ENCODE measurements at regions not wholly inside any gene's neighbourhood (a gene's known extent, or its start where the extent isn't known, plus 50 kb on each side); places are given as distances from the start of the nearest gene placed in this dataset.
"Not testable (repeated sequence)": the region's sequence is repeated elsewhere in the genome, so short reads cannot be mapped to it uniquely, and the experiment has no call there.

DNA sequence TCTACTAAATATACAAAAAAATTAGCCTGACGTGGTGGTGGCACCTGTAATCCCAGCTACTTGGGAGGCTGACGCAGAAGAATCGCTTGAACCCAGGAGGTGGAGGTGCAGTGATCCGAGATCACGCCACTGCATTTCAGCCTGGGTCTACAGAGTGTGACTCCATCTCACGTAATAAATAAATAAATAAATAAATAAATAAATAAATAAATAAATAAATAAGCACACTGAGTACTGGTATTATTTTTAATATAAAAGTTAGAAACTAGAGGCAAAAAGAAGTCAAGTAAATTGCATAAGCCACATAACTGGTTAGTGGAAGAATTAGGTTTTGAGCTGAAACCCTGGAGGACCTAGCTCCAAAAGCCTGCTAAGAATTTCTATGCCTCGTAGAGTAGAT is 1262.7 kb upstream of the PABPC4L start (continued):
- TF ChIP-seq ETS1 (IDR thresholded peaks at IDR 0.05): no peak
- no peak for TF ChIP-seq ZNF331 (CRISPR knock-in tag; IDR thresholded peaks at IDR 0.05; ENCODE audit: low read depth)
- TF ChIP-seq EZH2 (IDR thresholded peaks at IDR 0.05; ENCODE audit: low read depth, unreplicated experiment): no peak

DNA sequence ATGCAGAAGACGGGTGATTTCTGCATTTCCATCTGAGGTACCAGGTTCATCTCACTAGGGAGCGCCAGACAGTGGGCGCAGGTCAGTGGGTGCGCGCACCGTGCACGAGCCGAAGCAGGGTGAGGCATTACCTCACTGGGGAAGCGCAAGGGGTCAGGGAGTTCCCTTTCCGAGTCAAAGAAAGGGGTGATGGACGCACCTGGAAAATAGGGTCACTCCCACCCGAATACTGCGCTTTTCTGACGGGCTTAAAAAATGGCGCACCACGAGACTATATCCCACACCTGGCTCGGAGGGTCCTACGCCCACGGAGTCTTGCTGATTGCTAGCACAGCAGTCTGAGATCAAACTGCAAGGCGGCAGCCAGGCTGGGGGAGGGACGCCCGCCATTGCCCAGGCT is 1246.0 kb upstream of the PABPC4L start:
- not testable (repeated sequence) for H3K36me3 Mint-ChIP-seq (ENCODE audit: low read depth); H3K4me3 Mint-ChIP-seq

GRCh38 chr4:135434936-135435335 is 1233.3 kb upstream of the PABPC4L start:
- Histone ChIP-seq H4K20me1 (replicated peaks; ENCODE audit: insufficient read depth) (no peaks in the 10 kb centered on the region), H2AFZ (no peak overlapping the region), H3K36me3 (ENCODE audit: insufficient read depth) (no peaks in the 10 kb centered on the region), H3K79me2 (replicated peaks; ENCODE audit: insufficient read depth) (no peaks in the 10 kb centered on the region), H3K27me3 (ENCODE audit: insufficient read depth) (no peaks in the 10 kb centered on the region), H3F3A (replicated peaks; ENCODE audit: low read depth) (no peaks in the 10 kb centered on the region), H3K4me1 (ENCODE audit: insufficient read depth) (no peaks in the 10 kb centered on the region), H3K4me2 (no peak overlapping the region), H3K27ac (ENCODE audit: low read depth) (no peak overlapping the region), H3K4me3 (no peak overlapping the region), H3K9me2 (ENCODE audit: insufficient read depth) (no peaks in the 10 kb centered on the region; the same call in 1 of the 2 replicates)
- ATAC-seq: no peak
- DNase-seq (ENCODE audit: low spot score): no peak
- Mint-ChIP-seq H3K27ac (no peak overlapping the region), H3K36me3 (ENCODE audit: low read depth) (peaks cover 3% of the 10 kb centered on the region; the same call in 2 of the 3 replicates), H3K9me3 (peaks cover 11% of the 10 kb centered on the region; the same call in 2 of the 3 replicates), H3K4me3 (no peak overlapping the region), H3K27me3 (ENCODE audit: insufficient read depth, low read depth, poor library complexity) (no peaks in the 10 kb centered on the region), H3K4me1 (no peaks in the 10 kb centered on the region)
- TF ChIP-seq EZH2phosphoT487 (IDR thresholded peaks at IDR 0.05; ENCODE audit: unreplicated experiment) (no peak), JUNB (IDR thresholded peaks at IDR 0.05; ENCODE audit: unreplicated experiment) (no peak), ETS1 (IDR thresholded peaks at IDR 0.05) (no peak), POLR2AphosphoS5 (IDR thresholded peaks at IDR 0.05; ENCODE audit: low read depth) (no peak), NANOG (IDR thresholded peaks at IDR 0.05; ENCODE audit: borderline replicate concordance) (no peak), STAT1 (IDR thresholded peaks at IDR 0.05; ENCODE audit: unreplicated experiment) (no peak)
- TF ChIP-seq, protein P1, sequence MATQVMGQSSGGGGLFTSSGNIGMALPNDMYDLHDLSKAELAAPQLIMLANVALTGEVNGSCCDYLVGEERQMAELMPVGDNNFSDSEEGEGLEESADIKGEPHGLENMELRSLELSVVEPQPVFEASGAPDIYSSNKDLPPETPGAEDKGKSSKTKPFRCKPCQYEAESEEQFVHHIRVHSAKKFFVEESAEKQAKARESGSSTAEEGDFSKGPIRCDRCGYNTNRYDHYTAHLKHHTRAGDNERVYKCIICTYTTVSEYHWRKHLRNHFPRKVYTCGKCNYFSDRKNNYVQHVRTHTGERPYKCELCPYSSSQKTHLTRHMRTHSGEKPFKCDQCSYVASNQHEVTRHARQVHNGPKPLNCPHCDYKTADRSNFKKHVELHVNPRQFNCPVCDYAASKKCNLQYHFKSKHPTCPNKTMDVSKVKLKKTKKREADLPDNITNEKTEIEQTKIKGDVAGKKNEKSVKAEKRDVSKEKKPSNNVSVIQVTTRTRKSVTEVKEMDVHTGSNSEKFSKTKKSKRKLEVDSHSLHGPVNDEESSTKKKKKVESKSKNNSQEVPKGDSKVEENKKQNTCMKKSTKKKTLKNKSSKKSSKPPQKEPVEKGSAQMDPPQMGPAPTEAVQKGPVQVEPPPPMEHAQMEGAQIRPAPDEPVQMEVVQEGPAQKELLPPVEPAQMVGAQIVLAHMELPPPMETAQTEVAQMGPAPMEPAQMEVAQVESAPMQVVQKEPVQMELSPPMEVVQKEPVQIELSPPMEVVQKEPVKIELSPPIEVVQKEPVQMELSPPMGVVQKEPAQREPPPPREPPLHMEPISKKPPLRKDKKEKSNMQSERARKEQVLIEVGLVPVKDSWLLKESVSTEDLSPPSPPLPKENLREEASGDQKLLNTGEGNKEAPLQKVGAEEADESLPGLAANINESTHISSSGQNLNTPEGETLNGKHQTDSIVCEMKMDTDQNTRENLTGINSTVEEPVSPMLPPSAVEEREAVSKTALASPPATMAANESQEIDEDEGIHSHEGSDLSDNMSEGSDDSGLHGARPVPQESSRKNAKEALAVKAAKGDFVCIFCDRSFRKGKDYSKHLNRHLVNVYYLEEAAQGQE (IDR thresholded peaks at IDR 0.05; ENCODE audit: unreplicated experiment): no peak
- TF ChIP-seq, protein P2, sequence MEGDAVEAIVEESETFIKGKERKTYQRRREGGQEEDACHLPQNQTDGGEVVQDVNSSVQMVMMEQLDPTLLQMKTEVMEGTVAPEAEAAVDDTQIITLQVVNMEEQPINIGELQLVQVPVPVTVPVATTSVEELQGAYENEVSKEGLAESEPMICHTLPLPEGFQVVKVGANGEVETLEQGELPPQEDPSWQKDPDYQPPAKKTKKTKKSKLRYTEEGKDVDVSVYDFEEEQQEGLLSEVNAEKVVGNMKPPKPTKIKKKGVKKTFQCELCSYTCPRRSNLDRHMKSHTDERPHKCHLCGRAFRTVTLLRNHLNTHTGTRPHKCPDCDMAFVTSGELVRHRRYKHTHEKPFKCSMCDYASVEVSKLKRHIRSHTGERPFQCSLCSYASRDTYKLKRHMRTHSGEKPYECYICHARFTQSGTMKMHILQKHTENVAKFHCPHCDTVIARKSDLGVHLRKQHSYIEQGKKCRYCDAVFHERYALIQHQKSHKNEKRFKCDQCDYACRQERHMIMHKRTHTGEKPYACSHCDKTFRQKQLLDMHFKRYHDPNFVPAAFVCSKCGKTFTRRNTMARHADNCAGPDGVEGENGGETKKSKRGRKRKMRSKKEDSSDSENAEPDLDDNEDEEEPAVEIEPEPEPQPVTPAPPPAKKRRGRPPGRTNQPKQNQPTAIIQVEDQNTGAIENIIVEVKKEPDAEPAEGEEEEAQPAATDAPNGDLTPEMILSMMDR (conservative IDR thresholded peaks at IDR 0.05; ENCODE audit: low read depth in 2 of 2): no peak

More for the DNA sequence above, 1246.0 kb upstream of the PABPC4L start:
- not testable (repeated sequence) for H3K9me2 ChIP-seq (ENCODE audit: insufficient read depth); H4K20me1 ChIP-seq (replicated peaks; ENCODE audit: insufficient read depth); H3K27me3 Mint-ChIP-seq (ENCODE audit: insufficient read depth, low read depth, poor library complexity); H3K4me1 Mint-ChIP-seq; H3K79me2 ChIP-seq (replicated peaks; ENCODE audit: insufficient read depth); DNase-seq (ENCODE audit: low spot score); H3K27ac ChIP-seq (ENCODE audit: low read depth); H3K27me3 ChIP-seq (ENCODE audit: insufficient read depth); H3K4me2 ChIP-seq; H2AFZ ChIP-seq; H3K36me3 ChIP-seq (ENCODE audit: insufficient read depth); ATAC-seq; H3F3A ChIP-seq (replicated peaks; ENCODE audit: low read depth); H3K4me3 ChIP-seq; H3K4me1 ChIP-seq (ENCODE audit: insufficient read depth); H3K9me3 Mint-ChIP-seq; H3K27ac Mint-ChIP-seq
